ENCODE measurements at regions not wholly inside any gene's neighbourhood (a gene's known extent, or its start where the extent isn't known, plus 50 kb on each side); places are given as distances from the start of the nearest gene placed in this dataset.

- TF ChIP-seq, protein P1, sequence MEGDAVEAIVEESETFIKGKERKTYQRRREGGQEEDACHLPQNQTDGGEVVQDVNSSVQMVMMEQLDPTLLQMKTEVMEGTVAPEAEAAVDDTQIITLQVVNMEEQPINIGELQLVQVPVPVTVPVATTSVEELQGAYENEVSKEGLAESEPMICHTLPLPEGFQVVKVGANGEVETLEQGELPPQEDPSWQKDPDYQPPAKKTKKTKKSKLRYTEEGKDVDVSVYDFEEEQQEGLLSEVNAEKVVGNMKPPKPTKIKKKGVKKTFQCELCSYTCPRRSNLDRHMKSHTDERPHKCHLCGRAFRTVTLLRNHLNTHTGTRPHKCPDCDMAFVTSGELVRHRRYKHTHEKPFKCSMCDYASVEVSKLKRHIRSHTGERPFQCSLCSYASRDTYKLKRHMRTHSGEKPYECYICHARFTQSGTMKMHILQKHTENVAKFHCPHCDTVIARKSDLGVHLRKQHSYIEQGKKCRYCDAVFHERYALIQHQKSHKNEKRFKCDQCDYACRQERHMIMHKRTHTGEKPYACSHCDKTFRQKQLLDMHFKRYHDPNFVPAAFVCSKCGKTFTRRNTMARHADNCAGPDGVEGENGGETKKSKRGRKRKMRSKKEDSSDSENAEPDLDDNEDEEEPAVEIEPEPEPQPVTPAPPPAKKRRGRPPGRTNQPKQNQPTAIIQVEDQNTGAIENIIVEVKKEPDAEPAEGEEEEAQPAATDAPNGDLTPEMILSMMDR (IDR thresholded peaks at IDR 0.05; ENCODE audit: low read depth, low read length, poor library complexity, severe bottlenecking), result no peak
- TF ChIP-seq EZH2phosphoT487 (IDR thresholded peaks at IDR 0.05; ENCODE audit: borderline replicate concordance, low read length), result no peak
- Histone ChIP-seq H3K4me1 (ENCODE audit: control insufficient read depth, low read length) (no peaks in the 10 kb centered on the region), H4K20me1 (ENCODE audit: control insufficient read depth, insufficient read depth, low read depth, low read length) (no peaks in the 10 kb centered on the region), H3F3A (ENCODE audit: control insufficient read depth, insufficient read depth) (no peaks in the 10 kb centered on the region), H3K27ac (ENCODE audit: low read depth, low read length) (no peak overlapping the region), H3K4me3 (ENCODE audit: low read length) (no peak overlapping the region), H3K36me3 (ENCODE audit: control insufficient read depth, low read length) (no peaks in the 10 kb centered on the region), H3K27me3 (ENCODE audit: control insufficient read depth, low read length) (no peaks in the 10 kb centered on the region), H3K9me3 (ENCODE audit: control insufficient read depth, insufficient read depth, low read length) (no peaks in the 10 kb centered on the region), H3K79me2 (ENCODE audit: control insufficient read depth, low read length) (no peaks in the 10 kb centered on the region), H3K4me2 (ENCODE audit: low read length) (no peak overlapping the region), H3K9me2 (replicated peaks; ENCODE audit: control insufficient read depth, low read length) (no peaks in the 10 kb centered on the region)
These were observed 99.3 kb downstream of the PAX1 start for GRCh38 chr20:21804802-21805201.

DNA sequence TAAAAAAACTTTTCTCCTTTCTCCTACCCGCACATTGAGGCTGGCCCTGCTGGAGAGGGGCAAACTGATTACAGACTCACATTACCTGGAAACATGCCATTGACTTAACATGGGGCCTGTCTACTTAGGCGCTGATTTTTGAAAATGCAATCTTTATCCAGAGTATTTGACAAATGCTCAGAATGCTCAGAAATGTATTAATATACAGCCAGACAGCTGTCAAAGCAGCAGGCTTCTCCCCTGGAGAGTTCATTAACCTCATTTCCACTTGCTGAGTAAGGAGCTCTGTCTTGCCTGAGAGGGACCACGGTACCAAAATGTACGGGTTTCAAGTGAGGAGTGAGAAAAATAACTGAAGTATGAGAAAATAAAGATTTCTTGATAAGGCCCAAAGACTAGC lies 95.7 kb downstream of the PAX1 start:
- Histone ChIP-seq H3K4me2 (ENCODE audit: low read length) (no peak overlapping the region), H3K27me3 (ENCODE audit: control insufficient read depth, low read length) (no peaks in the 10 kb centered on the region), H3K79me2 (ENCODE audit: control insufficient read depth, low read length) (no peaks in the 10 kb centered on the region), H3K4me1 (ENCODE audit: control insufficient read depth, low read length) (no peaks in the 10 kb centered on the region), H3K27ac (ENCODE audit: low read depth, low read length) (no peak overlapping the region), H3K36me3 (ENCODE audit: control insufficient read depth, low read length) (no peaks in the 10 kb centered on the region), H3K4me3 (ENCODE audit: low read length) (no peak overlapping the region), H4K20me1 (ENCODE audit: control insufficient read depth, insufficient read depth, low read depth, low read length) (no peaks in the 10 kb centered on the region), H3K9me2 (replicated peaks; ENCODE audit: control insufficient read depth, low read length) (no peaks in the 10 kb centered on the region), H3K9me3 (ENCODE audit: control insufficient read depth, insufficient read depth, low read length) (no peaks in the 10 kb centered on the region), H3F3A (ENCODE audit: control insufficient read depth, insufficient read depth) (no peaks in the 10 kb centered on the region)
- no peak for TF ChIP-seq EZH2phosphoT487 (IDR thresholded peaks at IDR 0.05; ENCODE audit: borderline replicate concordance, low read length)
- TF ChIP-seq, protein P1 (IDR thresholded peaks at IDR 0.05; ENCODE audit: low read depth, low read length, poor library complexity, severe bottlenecking), result no peak

GRCh38 chr20:21798384-21798783 lies 92.9 kb downstream of the PAX1 start:
- no peaks in the 10 kb centered on the region for H3K4me1 ChIP-seq (ENCODE audit: control insufficient read depth, low read length)
- H3K27ac ChIP-seq (ENCODE audit: low read depth, low read length), result no peak overlapping the region
- H3K4me2 ChIP-seq (ENCODE audit: low read length), result no peak overlapping the region
- H3K9me3 ChIP-seq (ENCODE audit: control insufficient read depth, insufficient read depth, low read length), result no peaks in the 10 kb centered on the region
- no peaks in the 10 kb centered on the region for H3F3A ChIP-seq (ENCODE audit: control insufficient read depth, insufficient read depth)
- TF ChIP-seq, protein P1 (IDR thresholded peaks at IDR 0.05; ENCODE audit: low read depth, low read length, poor library complexity, severe bottlenecking), result no peak
- no peak for TF ChIP-seq EZH2phosphoT487 (IDR thresholded peaks at IDR 0.05; ENCODE audit: borderline replicate concordance, low read length)
- no peaks in the 10 kb centered on the region for H3K36me3 ChIP-seq (ENCODE audit: control insufficient read depth, low read length)
- no peaks in the 10 kb centered on the region for H3K9me2 ChIP-seq (replicated peaks; ENCODE audit: control insufficient read depth, low read length)
- H3K4me3 ChIP-seq (ENCODE audit: low read length), result no peak overlapping the region
- no peaks in the 10 kb centered on the region for H3K27me3 ChIP-seq (ENCODE audit: control insufficient read depth, low read length)
- no peaks in the 10 kb centered on the region for H4K20me1 ChIP-seq (ENCODE audit: control insufficient read depth, insufficient read depth, low read depth, low read length)
- H3K79me2 ChIP-seq (ENCODE audit: control insufficient read depth, low read length), result no peaks in the 10 kb centered on the region

DNA sequence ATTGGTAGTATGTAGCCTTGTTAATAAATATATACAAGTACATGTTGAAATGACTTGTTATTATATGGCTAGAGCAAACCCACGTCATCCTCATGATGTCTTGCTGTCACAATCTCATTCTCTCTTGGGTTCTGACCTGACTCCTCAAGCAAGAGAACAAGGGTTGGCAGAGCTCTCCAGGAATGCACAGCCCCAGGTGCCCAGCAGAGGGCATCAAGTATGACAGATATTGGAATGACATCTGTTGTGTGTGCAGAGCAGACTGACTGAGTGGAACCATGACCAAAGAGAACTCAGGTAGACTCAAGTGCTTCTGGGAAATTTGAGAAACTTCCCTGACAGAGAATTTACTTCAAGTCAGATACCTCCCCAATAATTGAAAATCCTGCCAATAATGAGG lies 90.6 kb downstream of the PAX1 start:
- H3K79me2 ChIP-seq (ENCODE audit: control insufficient read depth, low read length), result no peaks in the 10 kb centered on the region
- no peaks in the 10 kb centered on the region for H4K20me1 ChIP-seq (ENCODE audit: control insufficient read depth, insufficient read depth, low read depth, low read length)
- no peaks in the 10 kb centered on the region for H3K27me3 ChIP-seq (ENCODE audit: control insufficient read depth, low read length)
- H3K4me1 ChIP-seq (ENCODE audit: control insufficient read depth, low read length), result no peaks in the 10 kb centered on the region
- H3K27ac ChIP-seq (ENCODE audit: low read depth, low read length), result no peak overlapping the region
- H3K4me3 ChIP-seq (ENCODE audit: low read length), result no peak overlapping the region
- H3F3A ChIP-seq (ENCODE audit: control insufficient read depth, insufficient read depth), result no peaks in the 10 kb centered on the region
- no peaks in the 10 kb centered on the region for H3K9me2 ChIP-seq (replicated peaks; ENCODE audit: control insufficient read depth, low read length)
- no peaks in the 10 kb centered on the region for H3K36me3 ChIP-seq (ENCODE audit: control insufficient read depth, low read length)
- TF ChIP-seq, protein P1 (IDR thresholded peaks at IDR 0.05; ENCODE audit: low read depth, low read length, poor library complexity, severe bottlenecking), result peak; percentile 47
- no peak for TF ChIP-seq EZH2phosphoT487 (IDR thresholded peaks at IDR 0.05; ENCODE audit: borderline replicate concordance, low read length)
- H3K4me2 ChIP-seq (ENCODE audit: low read length), result no peak overlapping the region
- H3K9me3 ChIP-seq (ENCODE audit: control insufficient read depth, insufficient read depth, low read length), result no peaks in the 10 kb centered on the region

Data from DOHH2 (cell line).